Cardiac fibroblast (primary cell): ENCODE measurements at regions not wholly inside any gene's neighbourhood (a gene's known extent, or its start where the extent isn't known, plus 50 kb on each side); places are given as distances from the start of the nearest gene placed in this dataset.

Experiments used
- DNase-seq, 2 donors: peaks; one replicate each; pipeline versions ENCODE4 v3.0.0 to v3.0.0-alpha.2; 2010; ENCODE audit warnings: low read depth in 2 of 2
- H3K4me3 ChIP-seq, 2 donors: replicated peaks in 1 of 2; 1 replicate in 1 of 2; 2 replicates in 1 of 2; pipeline ENCODE4 v1.5.1; 2011; ENCODE audit warnings: low read depth in 2 of 2, low read length in 2 of 2, mild to moderate bottlenecking in 2 of 2, moderate library complexity in 1 of 2
- CTCF ChIP-seq: IDR thresholded peaks from one replicate; pipeline ENCODE4 v1.5.1; 2011; ENCODE audit warnings: low read depth, mild to moderate bottlenecking, low read length, inconsistent platforms

DNA sequence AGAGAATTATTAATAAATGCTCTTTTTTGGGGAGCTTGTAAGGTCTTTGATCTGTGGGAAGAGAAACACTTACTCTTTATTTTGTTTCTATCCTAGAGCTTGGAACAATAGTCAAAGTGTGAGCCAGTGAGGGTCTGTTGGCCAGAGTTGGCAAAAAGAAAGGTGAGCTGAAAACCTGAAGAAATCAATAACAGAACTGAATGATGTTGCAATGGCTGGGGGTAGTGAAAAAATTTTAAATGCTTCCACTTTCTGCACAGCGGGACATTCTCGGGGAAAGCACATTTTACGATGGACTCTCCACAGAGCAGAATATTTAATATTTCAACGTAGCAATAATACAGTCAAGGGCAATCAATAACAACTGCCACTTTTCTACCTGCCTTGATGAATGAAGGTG is 78.9 kb downstream of the SKA1 start:
- H3K4me3 ChIP-seq = no peak overlapping the region
- TF ChIP-seq CTCF = no peak
- no peak for DNase-seq

DNA sequence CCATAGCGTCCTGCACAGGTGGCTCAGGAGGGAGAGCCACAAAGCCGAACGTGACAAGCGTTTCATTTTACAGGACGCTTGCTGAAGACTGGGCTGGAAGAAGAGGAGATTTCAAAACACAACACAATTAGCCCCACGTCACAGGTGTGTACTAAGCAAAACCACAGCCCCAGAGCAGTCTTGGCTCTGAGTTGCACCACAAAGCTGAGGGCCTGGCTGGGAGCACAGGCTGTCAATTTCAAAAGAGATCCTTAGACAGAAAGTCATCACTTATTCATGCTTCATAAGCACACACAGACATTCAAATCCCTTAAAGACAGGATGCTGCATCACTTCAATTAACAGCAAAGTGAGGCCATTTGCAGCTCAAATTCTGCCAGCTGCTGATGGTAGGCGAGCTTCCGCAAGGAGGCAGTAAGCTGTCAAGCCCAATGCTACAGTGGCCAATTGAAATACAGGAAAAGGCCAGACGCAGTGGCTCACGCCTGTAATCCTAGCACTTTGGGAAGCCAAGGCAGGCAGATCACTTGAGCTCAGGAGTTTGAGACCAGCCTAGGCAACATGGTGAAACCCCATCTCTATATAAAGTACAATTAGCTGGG is 79.6 kb downstream of the SKA1 start:
- H3K4me3 ChIP-seq = no peak overlapping the region
- DNase-seq = no peak

DNA sequence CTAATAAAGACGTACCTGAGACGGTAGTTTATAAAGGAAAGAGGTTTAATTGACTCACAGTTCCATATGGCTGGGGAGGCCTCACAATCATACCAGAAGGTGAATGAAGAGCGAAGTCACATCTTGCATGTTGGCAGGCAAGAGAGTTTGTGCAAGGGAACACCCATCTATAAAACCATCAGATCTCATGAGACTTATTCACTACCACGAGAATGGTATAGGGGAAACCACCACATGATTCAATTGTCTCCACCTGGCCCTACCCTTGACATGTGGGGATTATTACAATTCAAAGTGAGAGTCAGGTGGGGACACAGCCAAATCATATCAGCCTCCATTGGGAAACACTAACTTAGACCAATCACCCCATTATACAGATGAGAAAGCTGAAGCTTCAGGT is 81.4 kb downstream of the SKA1 start:
- no peak overlapping the region for H3K4me3 ChIP-seq
- no peak for TF ChIP-seq CTCF
- no peak for DNase-seq

More for the DNA sequence above, 79.6 kb downstream of the SKA1 start:
- TF ChIP-seq CTCF = no peak

GRCh38 chr18:50457639-50458038 is 82.8 kb downstream of the SKA1 start:
- H3K4me3 ChIP-seq = no peak overlapping the region
- no peak for DNase-seq
- TF ChIP-seq CTCF = no peak

DNA sequence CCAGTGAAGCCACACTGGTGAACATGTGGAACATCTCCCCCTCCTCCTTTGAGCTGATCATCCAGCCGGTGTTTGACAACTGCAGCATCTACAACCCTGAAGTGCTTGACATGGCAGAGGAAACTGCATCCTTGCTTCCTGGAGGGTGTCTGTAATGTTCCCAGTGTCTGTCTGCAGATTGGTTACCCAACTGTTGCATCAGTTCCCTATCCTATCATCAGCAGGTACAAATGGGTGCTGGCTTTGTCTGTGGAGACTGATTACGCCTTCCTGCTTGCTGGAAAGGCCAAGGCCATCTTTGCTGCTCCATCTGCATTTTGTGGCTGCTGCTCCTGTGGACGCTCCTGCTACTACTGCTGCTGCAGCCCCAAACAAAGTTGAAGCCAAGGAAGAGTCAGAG is 83.5 kb downstream of the SKA1 start:
- no peak for DNase-seq
- H3K4me3 ChIP-seq = no peak overlapping the region
- no peak for TF ChIP-seq CTCF

DNA sequence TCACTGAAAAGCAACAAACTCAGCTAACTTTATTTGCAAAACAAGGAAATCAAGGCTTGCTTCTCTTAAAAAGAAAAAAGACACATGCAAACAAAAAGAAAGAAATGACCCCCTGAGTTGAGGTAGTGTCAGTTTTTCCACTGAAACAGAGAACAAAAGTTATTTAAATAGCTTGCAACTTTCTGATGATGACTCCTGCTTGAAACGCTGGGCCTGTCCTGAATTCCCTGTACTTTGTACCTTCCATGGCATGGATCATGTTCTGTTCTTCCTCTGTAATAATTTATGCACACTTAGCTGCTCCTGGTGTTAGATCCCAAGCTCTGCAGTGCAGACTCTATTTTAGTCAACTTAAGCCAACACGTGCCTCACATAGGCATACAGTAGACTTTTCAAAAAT is 84.0 kb downstream of the SKA1 start:
- no peak for TF ChIP-seq CTCF
- DNase-seq = no peak
- no peak overlapping the region for H3K4me3 ChIP-seq

DNA sequence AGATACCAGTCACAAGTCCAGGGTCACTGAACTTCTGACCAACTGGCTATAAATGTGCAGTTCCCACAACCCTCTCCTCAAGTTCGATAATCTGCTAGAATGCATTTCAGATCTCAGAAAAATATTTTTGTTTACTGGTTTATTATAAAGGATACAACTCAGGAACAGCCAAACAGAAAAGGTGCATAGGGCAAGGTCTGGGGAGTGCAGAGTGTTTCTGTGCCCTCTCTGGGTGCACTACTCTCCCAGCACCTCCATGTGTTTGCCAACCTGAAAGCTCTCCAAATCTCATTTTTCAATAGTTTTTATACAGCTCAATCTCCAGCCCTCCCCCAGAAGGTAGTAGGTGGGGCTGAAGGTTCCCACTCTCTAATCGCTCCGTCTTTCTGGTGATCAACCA is 85.2 kb downstream of the SKA1 start:
- no peak for DNase-seq
- no peak overlapping the region for H3K4me3 ChIP-seq
- no peak for TF ChIP-seq CTCF
